Heart right ventricle (tissue), 16 donors: ENCODE measurements at regions not wholly inside any gene's neighbourhood (a gene's known extent, or its start where the extent isn't known, plus 50 kb on each side); places are given as distances from the start of the nearest gene placed in this dataset.

Source experiments
- ATAC-seq, 8 donors: fragments of 200-7000 bp; cut with Tn5 transposase; one replicate each; pipeline ENCODE4 v1.9.1; 2020; ENCODE audit warnings: mild to moderate bottlenecking in 8 of 8, moderate library complexity in 8 of 8, moderate number of reproducible peaks in 1 of 8
- DNase-seq, 2 donors: peaks; one replicate each; pipeline ENCODE4 v3.0.0-alpha.2; 2020
- H3K27ac ChIP-seq, 10 donors: fragments of 200-600 bp; sonication (generic) in 2 of 10; one replicate each; pipeline versions ENCODE4 v1.5.0 to v1.8.0; 2020 to 2022; ENCODE audit warnings: mild to moderate bottlenecking in 3 of 10
- H3K27me3 ChIP-seq, 7 donors: fragments of 200-600 bp; one replicate each; pipeline ENCODE4 v1.8.0; 2021 to 2022; ENCODE audit warnings: mild to moderate bottlenecking in 2 of 7
- H3K36me3 ChIP-seq, 9 donors: fragments of 200-600 bp; sonication (generic) in 1 of 9; one replicate each; pipeline versions ENCODE4 v1.5.0 to v1.8.0; 2020 to 2022; ENCODE audit warnings: mild to moderate bottlenecking in 2 of 9
- H3K4me1 ChIP-seq, 9 donors: fragments of 200-600 bp; sonication (generic) in 1 of 9; one replicate each; pipeline versions ENCODE4 v1.5.0 to v1.8.0; 2020 to 2022; ENCODE audit warnings: mild to moderate bottlenecking in 4 of 9
- H3K4me3 ChIP-seq, 10 donors: fragments of 200-600 bp; sonication (generic) in 2 of 10; one replicate each; pipeline versions ENCODE4 v1.5.0 to v1.8.0; 2020 to 2022; ENCODE audit warnings: mild to moderate bottlenecking in 7 of 10, moderate library complexity in 2 of 10
- H3K9me3 ChIP-seq, 11 donors: fragments of 200-600 bp in 10 of 11; sonication (generic) in 2 of 11; one replicate each; pipeline versions ENCODE4 v1.5.0 to v1.8.0; 2013 to 2022; ENCODE audit warnings: mild to moderate bottlenecking in 2 of 11, control low read depth in 1 of 11, moderate library complexity in 1 of 11
- WGBS, 2 donors: extraction: QIAGEN DNeasy Blood & Tissue Kit; methylation state at CpG; one replicate each; pipeline ENCODE4 v1.1.7; 2013; ENCODE audit warnings: inconsistent platforms in 1 of 2; 5-methylcytosine and 5-hydroxymethylcytosine counted together
- intact Hi-C, 10 donors: fragments of 100-400 bp; cut with DNase I; formaldehyde crosslinking; loops; one replicate each; pipeline versions ENCODE4 v1.11.1 to v1.14.2; 2022
- TF ChIP-seq, protein P1 (sequence below), 9 donors: fragments of 200-600 bp; sonication (generic) in 2 of 9; IDR thresholded peaks; one replicate each; pipeline versions ENCODE4 v1.5.0 to v1.8.0; 2021 to 2022; ENCODE audit warnings: antibody characterized with exemption in 9 of 9, mild to moderate bottlenecking in 5 of 9, moderate library complexity in 1 of 9
- donor health status: Arrhythmogenic right ventricular cardiomyopathy.
- donor health status: ischemic (EF 13 %, LVEDD 7.1; RV severe dilation, severe dysfunction).
- donor health status: healthy with polysubstance abuse.
- donor health status: DM: no; HTN: yes; CAD: no.
- donor health status: DM: no; HTN: no; CAD: no.
- donor health status: ischemic (EF 25% LVEDD 6.9; RV normal size, moderate dysfunction).
- donor health status: ischemic (EF 25% LVEDD 5.7; RV mildly dilated, moderate dysfunction).
- donor health status: healthy.
- donor health status: DM: yes; HTN: yes; CAD: no.
- donor health status: Ischemic cardiomyopathy.
- donor health status: ischemic (EF 35%, LVEDD 5.7; RV mildly dilated, moderate dysfunction).
- donor health status: nonischemic (EF 11% LVEDD 7.7; RV severe dilation, severe dysfunction).
- donor health status: DM: yes; HTN: yes; CAD: no.
- donor health status: PGD.
- donor health status: ischemic (EF 29% LVEDD 5.4; RV normal size, mild dysfunction).
- donor health status: nonischemic (EF 23%, LVEDD 6.1; RV moderate dilation, normal function).

DNA sequence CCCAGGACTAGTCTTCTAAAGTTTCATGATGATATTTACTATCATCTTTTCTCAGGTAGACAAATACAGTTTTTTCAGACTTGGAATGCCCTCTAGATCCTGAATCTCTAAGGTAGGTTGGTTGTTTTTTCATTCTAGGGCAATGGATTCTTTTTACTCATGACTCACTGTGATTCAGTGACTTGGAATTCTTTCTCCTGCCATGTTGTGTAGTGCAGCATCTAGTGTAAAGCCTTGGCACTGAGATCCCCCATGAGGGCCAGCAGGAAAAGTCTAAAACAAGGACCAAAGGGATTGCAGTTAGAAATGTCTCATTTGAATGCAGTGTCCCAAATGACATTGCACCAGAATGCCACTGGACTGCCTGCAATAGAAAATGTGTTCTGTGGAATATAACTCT, 430.4 kb downstream of the NEBL start:
- Histone ChIP-seq H3K27ac (no peak overlapping the region), H3K27me3 (no peaks in the 10 kb centered on the region), H3K36me3 (no peaks in the 10 kb centered on the region), H3K4me3 (no peak overlapping the region), H3K4me1 (no peaks in the 10 kb centered on the region), H3K9me3 (peaks cover 0 to 26% (median 0%) of the 10 kb centered on the region in 11 donors)
- no peak for DNase-seq
- intact Hi-C loops: no loop called here
- peak in 1 of 8 donors; percentile 59 for ATAC-seq
- TF ChIP-seq, protein P1, sequence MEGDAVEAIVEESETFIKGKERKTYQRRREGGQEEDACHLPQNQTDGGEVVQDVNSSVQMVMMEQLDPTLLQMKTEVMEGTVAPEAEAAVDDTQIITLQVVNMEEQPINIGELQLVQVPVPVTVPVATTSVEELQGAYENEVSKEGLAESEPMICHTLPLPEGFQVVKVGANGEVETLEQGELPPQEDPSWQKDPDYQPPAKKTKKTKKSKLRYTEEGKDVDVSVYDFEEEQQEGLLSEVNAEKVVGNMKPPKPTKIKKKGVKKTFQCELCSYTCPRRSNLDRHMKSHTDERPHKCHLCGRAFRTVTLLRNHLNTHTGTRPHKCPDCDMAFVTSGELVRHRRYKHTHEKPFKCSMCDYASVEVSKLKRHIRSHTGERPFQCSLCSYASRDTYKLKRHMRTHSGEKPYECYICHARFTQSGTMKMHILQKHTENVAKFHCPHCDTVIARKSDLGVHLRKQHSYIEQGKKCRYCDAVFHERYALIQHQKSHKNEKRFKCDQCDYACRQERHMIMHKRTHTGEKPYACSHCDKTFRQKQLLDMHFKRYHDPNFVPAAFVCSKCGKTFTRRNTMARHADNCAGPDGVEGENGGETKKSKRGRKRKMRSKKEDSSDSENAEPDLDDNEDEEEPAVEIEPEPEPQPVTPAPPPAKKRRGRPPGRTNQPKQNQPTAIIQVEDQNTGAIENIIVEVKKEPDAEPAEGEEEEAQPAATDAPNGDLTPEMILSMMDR (IDR thresholded peaks at IDR 0.05): no peak

DNA sequence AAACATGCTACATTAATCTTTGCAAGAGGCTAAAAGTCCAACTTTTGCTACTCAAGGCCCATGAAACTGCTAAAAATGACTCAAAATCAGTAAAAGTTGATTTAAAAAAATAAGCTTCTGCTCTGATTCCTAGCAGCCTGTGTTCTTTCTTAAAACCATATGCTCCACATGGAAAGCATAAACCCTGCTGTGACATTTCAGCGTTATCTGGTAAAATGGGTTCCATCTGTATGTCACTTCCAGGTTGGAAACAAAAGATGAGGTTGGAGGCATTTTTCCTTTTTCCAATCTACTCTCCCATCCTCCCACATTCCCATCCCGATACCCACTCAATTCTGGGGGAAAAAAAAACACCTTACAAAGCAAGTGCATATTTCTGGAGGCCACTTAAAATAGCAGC, 439.5 kb downstream of the NEBL start:
- TF ChIP-seq, protein P1 (IDR thresholded peaks at IDR 0.05): no peak
- DNase-seq: no peak
- Histone ChIP-seq H3K9me3 (peaks cover 0 to 12% (median 0%) of the 10 kb centered on the region in 11 donors), H3K36me3 (no peaks in the 10 kb centered on the region), H3K4me1 (no peaks in the 10 kb centered on the region), H3K4me3 (no peak overlapping the region), H3K27ac (no peak overlapping the region), H3K27me3 (no peaks in the 10 kb centered on the region)
- intact Hi-C loops: no loop called here
- 47 to 70% methylated on average over 2 of the region's 2 CpGs for WGBS, 2 donors
- ATAC-seq: no peak

DNA sequence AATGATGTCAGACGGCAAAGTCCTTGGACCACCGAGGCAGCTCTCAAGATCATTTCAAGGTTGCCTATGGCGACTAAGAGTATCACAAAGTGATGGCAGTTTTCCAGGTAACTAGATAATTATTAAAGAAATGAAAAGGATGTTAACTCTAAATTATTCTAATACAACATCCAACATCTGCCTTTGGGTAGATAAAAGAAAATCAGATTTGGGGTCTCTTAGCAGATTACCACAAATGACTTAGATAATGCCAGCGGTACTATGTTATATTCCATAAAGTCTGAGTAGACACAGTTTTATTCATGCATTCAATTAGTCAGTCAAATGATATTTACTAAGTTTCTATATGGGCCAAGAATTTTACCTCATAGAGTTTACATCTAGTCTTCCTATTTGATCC, 441.3 kb downstream of the NEBL start:
- no peak for DNase-seq
- intact Hi-C loops: no loop called here
- TF ChIP-seq, protein P1 (IDR thresholded peaks at IDR 0.05): no peak
- H3K9me3 ChIP-seq: peaks cover 0 to 10% (median 0%) of the 10 kb centered on the region in 11 donors
- no peaks in the 10 kb centered on the region for H3K4me1 ChIP-seq
- no peaks in the 10 kb centered on the region for H3K36me3 ChIP-seq
- WGBS, 2 donors: 77 to 79% methylated on average over 4 of the region's 4 CpGs
- no peaks in the 10 kb centered on the region for H3K27me3 ChIP-seq
- H3K4me3 ChIP-seq: no peak overlapping the region
- no peak overlapping the region for H3K27ac ChIP-seq
- no peak for ATAC-seq

DNA sequence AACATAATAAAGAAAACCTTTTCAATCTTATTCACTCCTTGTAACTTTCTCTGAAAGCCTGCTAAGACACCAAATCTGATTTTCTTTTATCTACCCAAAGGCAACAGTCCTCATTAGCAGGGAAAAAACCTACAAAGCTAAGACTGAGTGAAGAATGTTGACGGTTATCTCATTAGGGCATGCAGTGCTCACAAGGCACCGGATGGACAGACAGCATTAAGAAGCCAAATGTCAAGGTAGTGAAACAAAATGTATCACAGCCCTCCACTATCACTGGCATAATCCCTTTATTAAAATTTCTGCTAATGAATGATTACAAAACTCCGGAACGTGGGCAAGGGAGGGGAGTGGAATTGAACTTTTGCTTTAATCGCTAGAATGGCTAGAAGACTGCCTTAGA, 442.8 kb downstream of the NEBL start:
- no peak overlapping the region for H3K27ac ChIP-seq
- no peak for DNase-seq
- 66 to 71% methylated on average over 5 of the region's 5 CpGs for WGBS, 2 donors
- H3K36me3 ChIP-seq: no peaks in the 10 kb centered on the region
- no peak overlapping the region for H3K4me3 ChIP-seq
- TF ChIP-seq, protein P1 (IDR thresholded peaks at IDR 0.05): no peak
- intact Hi-C loops: no loop called here
- no peak for ATAC-seq
- no peaks in the 10 kb centered on the region for H3K4me1 ChIP-seq
- no peaks in the 10 kb centered on the region for H3K27me3 ChIP-seq
- H3K9me3 ChIP-seq: no peaks in the 10 kb centered on the region
